RPMI8226 (cell line): ENCODE measurements at regions not wholly inside any gene's neighbourhood (a gene's known extent, or its start where the extent isn't known, plus 50 kb on each side); places are given as distances from the start of the nearest gene placed in this dataset.
"Not testable (repeated sequence)": the region's sequence is repeated elsewhere in the genome, so short reads cannot be mapped to it uniquely, and the experiment has no call there.

Experiments
- DNase-seq: peaks from one replicate; pipeline ENCODE4 v3.0.0-alpha.2; 2015

- DNase-seq, result not testable (repeated sequence)
Observed at GRCh38 chr22:19603346-19603745, 79.1 kb upstream of the CLDN5 start.

- DNase-seq, result no peak
Observed at GRCh38 chr22:19603767-19604166, 79.6 kb upstream of the CLDN5 start.

DNA sequence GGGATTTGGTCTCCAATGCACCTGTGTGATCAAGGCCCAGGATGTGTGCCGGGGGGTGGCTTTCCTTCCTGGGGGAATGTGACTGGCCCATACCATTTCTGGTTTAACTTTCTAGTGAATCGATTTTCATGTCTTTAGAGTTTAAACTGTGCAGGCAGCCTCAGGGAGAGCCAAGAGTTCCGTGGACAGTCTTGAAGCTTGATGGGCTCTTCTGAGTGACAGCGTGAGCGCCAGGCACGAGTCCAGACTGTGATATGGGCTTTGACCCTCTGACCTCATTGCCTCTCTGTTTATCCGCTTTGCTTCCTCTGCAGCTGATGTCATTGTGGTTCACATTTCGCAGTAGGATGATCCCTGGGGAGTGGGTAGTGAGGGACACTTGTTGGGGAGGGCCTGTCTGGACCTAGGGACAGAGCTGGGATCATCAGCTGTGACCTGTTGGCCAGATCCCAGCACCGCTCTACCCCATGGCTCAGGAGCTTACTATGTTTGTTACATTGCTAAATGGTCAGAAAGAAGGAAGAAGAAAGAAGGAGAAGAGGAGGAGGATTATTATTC, 80.6 kb upstream of the CLDN5 start:
- no peak for DNase-seq

DNA sequence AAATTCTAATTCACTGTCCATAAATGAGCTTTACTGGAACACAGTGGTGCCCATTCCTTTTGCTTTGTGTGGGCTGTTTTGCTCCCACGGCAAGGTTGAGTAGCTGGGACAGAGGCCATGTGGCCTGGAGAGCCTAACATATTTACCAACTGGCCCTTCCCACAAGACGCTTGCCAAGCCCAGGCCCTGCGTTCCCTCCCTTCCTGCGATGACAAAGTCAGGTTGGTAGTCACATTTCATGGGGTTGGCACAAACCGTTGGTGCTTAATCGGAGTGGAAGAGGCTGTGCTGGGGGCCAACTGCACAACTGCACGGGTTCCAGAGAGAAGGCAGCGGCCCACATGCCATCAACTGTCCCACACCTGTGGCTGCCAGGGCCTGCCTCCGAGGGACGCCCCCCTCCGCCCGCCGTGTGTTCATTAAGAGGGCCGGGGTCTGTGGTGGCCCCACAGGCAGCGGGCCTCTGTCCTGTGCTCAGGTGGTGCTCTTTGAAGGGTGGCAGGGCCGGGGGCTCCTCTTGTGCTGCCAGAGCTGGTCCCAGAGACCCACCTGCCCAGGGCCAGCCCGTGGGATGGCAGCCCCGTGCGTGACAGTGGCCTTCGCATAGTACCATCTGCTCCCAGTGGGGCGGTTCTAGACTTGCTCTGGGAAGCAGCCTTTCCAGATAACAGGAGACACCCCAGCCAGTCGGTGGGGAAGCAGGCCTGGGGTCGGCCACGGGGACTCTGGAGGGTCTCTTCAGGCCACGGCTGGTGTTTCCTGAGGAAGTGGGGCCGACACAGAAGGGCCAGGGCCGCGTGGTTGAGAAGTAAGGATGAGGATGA, 81.5 kb upstream of the CLDN5 start:
- no peak for DNase-seq

DNA sequence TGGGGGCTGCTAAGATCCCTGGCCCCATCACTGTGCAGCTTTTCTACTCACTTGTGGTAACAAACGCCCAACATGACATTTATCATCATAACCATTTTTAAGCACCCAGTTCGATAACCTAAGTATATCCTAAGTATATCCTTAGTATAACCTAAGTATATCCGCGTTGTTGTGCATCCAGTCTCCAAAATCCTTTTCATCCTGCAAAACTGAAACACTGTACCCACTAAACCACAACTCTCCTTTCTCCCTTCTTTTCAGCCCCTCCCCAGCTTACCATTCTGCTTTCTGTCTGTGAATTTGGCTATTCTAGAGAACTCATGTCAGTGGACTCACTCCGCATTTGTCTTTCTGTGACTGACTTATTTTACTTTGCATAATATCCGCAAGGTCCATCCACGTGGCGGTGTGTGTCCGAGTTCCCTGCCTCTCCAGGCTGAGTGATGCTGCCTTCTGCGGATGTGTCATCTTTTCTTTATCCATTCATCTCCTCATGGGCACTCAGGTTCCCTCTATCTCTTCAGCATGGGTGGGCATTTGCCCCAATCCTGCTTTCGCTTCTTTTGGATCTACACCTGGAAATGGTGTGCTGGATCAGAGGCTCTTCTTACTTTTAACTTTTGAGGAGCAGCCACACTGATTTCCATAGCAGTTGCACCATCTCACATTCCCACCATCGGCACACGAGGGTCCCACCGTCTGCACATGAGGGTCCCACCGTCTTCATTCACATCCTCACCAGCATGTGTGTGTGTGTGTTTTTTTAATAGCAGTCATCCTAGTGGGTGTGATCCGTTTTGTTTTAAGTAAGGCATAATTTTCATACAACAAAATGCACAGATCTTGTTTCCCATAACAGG, 82.4 kb upstream of the CLDN5 start:
- no peak for DNase-seq

GRCh38 chr22:19607192-19608002, 83.2 kb upstream of the CLDN5 start:
- DNase-seq, result peak; percentile 71

DNA sequence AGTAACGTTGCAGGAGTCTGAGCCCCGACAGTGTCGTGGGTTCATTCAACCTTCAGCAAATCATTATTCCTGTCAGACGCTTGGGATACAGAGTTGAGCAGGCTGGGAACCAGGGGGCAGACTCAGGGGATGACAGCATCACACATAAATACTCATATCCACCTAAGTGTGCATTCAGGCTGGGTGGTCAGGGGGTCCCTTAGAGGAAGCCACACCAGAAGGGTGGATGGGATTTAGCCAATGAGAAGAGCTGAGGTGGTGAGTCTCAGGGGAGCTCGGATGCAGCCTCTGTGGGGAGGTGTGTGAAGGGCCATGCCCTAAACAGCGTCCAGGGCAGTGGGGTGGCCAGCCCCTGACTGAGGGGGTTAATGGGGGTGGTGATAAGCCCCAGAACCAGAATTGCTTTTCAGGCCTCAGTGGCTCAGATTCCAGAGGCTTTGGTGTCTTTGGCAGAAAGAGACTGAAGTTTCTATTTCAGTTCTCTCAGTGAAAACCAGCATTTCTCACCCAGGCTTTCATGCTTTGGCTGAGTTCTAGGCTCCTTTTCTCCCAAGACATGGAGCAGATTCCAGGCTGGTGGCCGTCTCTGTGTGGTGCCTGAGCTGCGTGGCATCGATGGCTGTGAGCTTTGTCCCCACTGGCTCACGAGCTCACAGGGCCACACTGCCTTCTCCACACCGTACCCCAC, 83.9 kb upstream of the CLDN5 start:
- DNase-seq, result no peak

GRCh38 chr22:19609753-19610152, 85.5 kb upstream of the CLDN5 start:
- not testable (repeated sequence) for DNase-seq

DNA sequence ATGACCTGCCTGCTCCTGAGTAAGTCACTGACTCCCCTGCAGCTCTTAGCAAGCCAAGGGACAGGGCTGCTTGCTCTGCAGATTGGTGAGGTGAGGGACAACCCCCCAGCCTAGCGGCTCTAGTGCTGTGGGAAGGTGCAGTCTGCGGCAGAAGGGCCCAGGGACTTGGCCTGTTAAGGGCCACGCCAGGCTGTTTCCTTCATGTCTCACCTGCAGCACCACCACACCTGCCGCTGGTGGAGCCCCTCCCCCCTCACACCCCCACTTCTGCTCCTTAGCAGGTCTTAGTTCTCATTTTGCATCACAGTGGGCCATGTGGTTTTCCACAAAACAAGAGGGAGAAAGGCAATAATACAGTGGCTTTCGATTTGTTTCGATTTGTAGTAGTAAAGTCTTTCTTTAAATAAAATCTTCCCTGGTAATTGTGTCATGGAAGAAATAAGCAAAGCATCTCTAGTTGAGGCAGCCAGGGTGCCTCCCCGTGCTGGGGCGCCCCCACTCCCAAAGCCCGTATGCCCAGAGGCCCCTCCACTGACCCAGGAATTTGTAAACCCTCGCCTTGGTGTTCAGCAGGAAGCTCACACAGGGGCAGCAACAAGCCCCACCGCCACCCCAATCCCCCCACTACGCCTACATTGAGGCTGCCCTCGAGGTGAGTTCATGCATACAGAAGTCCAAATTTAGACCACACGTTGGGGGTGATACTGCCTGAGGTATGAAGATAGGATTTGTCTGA, 86.5 kb upstream of the CLDN5 start:
- peak; percentile 39 for DNase-seq

DNA sequence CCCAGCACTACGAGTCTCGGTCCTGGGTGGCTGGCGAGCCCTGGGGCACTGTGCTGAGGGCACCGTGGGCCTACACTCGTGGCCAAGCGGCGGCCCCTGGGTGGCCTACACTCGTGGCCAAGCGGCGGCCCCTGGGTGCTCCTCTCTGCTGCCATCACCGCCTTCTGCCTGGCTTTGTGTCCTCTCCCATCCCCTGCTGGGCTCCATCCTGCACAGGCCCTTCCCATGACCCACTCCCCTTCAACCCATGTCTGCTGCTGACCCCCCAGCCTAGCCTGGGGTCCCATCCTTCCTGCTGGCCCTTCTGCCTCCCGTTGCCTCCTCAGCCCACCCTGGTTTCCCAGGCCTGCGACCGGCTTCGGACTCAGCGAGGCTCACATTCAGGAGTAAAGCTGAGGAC, 87.4 kb upstream of the CLDN5 start:
- DNase-seq, result no peak

GRCh38 chr22:19612866-19613572, 88.8 kb upstream of the CLDN5 start:
- no peak for DNase-seq

DNA sequence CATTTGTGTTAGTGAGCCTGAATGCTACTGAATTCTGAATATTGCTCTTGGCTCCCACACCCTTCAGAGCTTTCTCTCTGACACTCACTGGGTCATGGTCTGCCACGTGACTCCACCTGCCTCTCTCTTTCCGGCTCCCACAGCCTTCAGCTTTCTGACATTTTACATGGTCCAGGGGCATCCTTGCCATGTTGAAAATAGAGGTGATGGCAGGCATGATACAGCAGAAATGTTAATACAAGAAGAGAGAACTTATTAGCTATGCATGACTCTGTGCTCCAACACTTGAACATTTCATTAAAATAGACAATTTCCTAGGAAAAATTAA, 90.3 kb upstream of the CLDN5 start:
- DNase-seq, result no peak

GRCh38 chr22:19615001-19615461, 90.8 kb upstream of the CLDN5 start:
- DNase-seq, result no peak

DNA sequence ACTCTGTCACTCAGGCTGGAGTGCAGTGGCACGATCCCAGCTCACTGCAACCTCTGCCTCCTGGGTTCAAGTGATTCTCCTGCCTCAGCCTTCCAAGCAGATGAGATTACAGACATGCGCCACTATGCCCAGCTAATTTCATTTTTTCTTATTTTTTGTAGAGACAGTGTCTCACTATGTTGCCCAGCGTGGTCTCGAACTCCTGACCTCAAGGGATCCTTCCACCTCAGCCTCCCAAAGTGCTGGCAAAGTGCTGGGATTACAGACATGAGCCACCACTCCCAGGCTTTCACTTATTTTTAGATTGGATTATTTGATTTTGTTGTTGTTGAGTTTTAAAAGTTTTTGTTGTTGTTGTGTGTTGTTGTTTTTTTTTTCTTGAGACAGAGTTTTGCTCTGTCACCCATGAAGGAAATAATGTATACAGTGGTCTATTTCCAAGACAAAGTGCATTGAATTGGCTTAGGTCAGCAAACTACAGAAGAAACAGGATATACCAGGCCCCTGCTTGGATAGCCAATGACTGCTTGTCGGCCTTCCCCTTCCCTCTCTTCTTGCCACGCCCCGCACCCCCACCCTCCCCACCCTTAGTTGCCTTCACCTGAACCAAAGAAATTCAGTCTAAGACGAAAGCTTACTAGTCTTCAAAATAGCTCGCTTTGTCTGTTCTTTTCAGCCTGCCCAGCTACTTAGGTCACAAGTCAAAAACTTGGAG, 91.8 kb upstream of the CLDN5 start:
- peak; percentile 5 for DNase-seq

DNA sequence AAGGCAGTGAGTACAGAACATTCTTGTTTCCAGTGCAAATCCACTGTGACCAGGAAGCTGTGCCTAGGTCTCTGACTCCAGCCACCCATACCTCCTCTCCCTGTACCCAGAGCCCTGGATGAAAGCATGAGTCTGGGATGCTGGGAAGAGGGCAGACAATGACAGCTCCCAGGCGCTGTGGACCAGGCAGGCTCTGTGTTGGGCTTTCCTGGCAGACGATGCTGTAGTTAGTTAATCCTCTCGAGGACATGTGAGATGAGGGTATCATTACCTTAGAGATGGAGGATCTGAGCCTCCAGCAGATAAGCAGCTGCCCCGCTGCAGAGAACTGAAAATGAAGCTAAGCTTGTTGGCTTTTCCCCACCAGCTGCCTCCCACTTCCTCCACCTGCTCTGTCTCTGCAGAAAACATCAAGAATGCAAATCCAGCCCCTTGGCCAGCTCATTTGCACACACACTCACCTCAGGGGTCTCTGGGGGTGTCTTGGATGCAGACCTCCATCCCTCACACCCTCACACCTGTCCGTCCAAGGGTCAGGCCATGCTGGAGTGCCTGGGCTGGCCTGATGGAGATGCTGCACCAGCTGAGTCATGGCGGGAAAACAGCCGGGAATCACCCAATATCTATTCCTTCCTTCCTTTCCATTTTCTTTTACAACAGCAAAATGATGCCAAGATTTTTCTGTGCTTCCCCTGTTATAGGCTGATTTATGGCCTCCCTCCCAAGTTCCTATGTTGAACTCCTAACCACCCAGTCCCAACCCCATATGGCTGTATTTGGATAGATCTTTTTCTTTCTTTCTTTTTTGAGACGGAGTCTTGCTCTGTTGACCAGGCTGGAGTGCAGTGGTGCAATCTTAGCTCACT, 94.9 kb upstream of the SEPTIN5 start:
- DNase-seq, result no peak

- DNase-seq, result no peak
Observed at GRCh38 chr22:19620742-19621371, 93.4 kb upstream of the SEPTIN5 start.

DNA sequence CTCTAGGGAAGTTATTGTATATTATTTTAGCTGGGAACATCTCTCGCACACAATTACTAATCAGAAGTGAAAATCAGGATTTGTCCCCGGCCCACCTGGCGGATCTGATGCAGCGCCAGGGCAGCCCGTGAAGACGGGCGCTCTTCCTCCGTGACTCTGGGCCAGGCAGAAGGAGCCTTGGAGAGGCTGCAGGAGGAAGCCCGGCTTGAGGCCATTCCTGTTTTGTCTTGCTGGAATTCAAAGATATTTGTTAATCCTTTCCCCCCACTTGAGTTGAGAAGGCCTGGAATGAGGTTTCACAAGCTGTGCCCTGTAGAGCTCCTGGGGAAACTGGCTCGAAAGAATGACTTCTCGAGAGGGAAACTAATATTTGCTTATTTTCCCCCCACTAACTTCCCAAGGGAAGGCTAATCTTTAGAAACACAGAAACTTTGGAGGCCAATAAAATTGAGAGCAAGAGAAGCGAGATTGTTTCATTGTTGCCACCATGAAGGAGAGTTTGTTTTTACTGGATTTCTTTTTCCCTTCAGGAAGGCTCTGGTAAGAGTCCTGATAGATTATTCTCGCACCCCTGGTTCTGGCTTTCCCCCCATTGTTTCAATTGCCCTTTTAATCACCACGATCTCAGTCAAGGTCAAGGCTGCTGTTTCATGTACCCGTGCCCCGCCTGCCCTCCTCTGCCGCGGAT, 92.8 kb upstream of the SEPTIN5 start:
- DNase-seq, result no peak

DNA sequence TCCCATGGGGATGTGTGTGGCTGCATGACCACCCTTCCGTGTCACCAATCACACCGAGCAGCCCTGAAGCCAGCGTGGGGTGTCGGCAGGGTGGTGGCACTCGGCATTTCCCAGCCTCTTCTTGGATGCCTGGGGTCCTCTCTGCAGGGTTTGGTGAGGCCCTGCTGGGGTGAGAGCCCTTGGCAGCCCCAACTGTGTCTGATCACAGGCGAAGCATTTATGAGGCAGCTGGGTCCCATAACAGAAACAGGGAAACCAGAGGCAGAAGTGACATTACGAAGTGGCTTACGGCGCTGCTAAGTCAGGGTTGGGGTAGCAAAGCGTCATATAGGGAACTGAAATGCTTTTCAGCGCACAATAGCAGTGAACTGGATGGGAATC, 92.3 kb upstream of the SEPTIN5 start:
- no peak for DNase-seq
